ENCODE measurements at regions not wholly inside any gene's neighbourhood (a gene's known extent, or its start where the extent isn't known, plus 50 kb on each side); places are given as distances from the start of the nearest gene placed in this dataset.

- H3K36me3 ChIP-seq (ENCODE audit: control insufficient read depth in 2 of 2, insufficient read depth in 2 of 2, low read length in 1 of 2), result no peaks in the 10 kb centered on the region
- no peak overlapping the region for H3K9ac ChIP-seq (ENCODE audit: control insufficient read depth, insufficient read depth, low read length)
- H4K20me1 ChIP-seq (ENCODE audit: control insufficient read depth, insufficient read depth), result no peaks in the 10 kb centered on the region
- ATAC-seq (no peak), DNase-seq (ENCODE audit: low read depth, low spot score) (no peak), FAIRE-seq (no peak)
- in situ Hi-C loops (cut with MboI) (no loop called here), intact Hi-C loops (cut with micrococcal nuclease; ENCODE audit: unreplicated experiment) (no loop called here)
- no peak overlapping the region for H3K4me3 ChIP-seq
- TF ChIP-seq DPF2 (IDR thresholded peaks at IDR 0.05), result no peak
- TF ChIP-seq MYB (IDR thresholded peaks at IDR 0.05; ENCODE audit: borderline replicate concordance, low read depth, low read length), result no peak
- no peak for TF ChIP-seq GATAD2B (conservative IDR thresholded peaks at IDR 0.05; ENCODE audit: low read depth)
- no peak for TF ChIP-seq RCOR1 (conservative IDR thresholded peaks at IDR 0.05; ENCODE audit: low read depth, low read length)
- no peak for TF ChIP-seq RAD51 (IDR thresholded peaks at IDR 0.05)
- TF ChIP-seq E4F1 (IDR thresholded peaks at IDR 0.05; ENCODE audit: borderline replicate concordance, partially characterized antibody), result no peak
- TF ChIP-seq PAX5 (IDR thresholded peaks at IDR 0.05; ENCODE audit: borderline replicate concordance, low read depth, low read length), result no peak
- no peak for TF ChIP-seq ESRRA (IDR thresholded peaks at IDR 0.05; ENCODE audit: low read length)
- ChIA-PET RAD21 (ENCODE audit: unreplicated experiment) (no interaction called here), POLR2A (no interaction called here), CTCF (interaction anchor here (0.7 kb wide), 1 partner anchor 14 kb away, joined by 3 read pairs; no protein-coding TSS in a partner anchor), SMC1A (ENCODE audit: uncharacterized antibody, unreplicated experiment) (no interaction called here)
- no peaks in the 10 kb centered on the region for H3K27me3 ChIP-seq (replicated peaks in 1 of 2; ENCODE audit: control insufficient read depth in 2 of 2, insufficient read depth in 2 of 2, low read length in 1 of 2)
- H3K4me1 ChIP-seq (ENCODE audit: control insufficient read depth, insufficient read depth, low read length), result no peaks in the 10 kb centered on the region
- H3K4me2 ChIP-seq (ENCODE audit: control insufficient read depth, insufficient read depth), result no peak overlapping the region
- 0% methylated on average over 2 of the region's 2 CpGs for WGBS (ENCODE audit: insufficient coverage, insufficient replicate concordance, low lambda C conversion rate, missing lambda C conversion rate)
- no peak overlapping the region for H3K27ac ChIP-seq (ENCODE audit: control insufficient read depth, insufficient read depth)
- no peaks in the 10 kb centered on the region for H3K9me3 ChIP-seq (replicated peaks; ENCODE audit: control insufficient read depth, insufficient read depth, low read length)
- no TSS peak for BruUV-seq (replicated peaks)
- H3K79me2 ChIP-seq (ENCODE audit: control insufficient read depth, insufficient read depth, low read length), result no peaks in the 10 kb centered on the region
- H2AFZ ChIP-seq (ENCODE audit: control insufficient read depth, low read depth, low read length), result no peak overlapping the region
Measured at GRCh38 chr6:132053511-132053910, 102.3 kb upstream of the CCN2 start.

All from GM12878 (cell line).